IPS-18a (cell line): ENCODE measurements at regions not wholly inside any gene's neighbourhood (a gene's known extent, or its start where the extent isn't known, plus 50 kb on each side); places are given as distances from the start of the nearest gene placed in this dataset.
"Not testable (repeated sequence)": the region's sequence is repeated elsewhere in the genome, so short reads cannot be mapped to it uniquely, and the experiment has no call there.

Source experiments
- H3K27ac ChIP-seq: one replicate; pipeline ENCODE4 v1.5.1; 2013; ENCODE audit warnings: low read length
- H3K27me3 ChIP-seq: one replicate; pipeline ENCODE4 v1.6.1; 2013; ENCODE audit warnings: mild to moderate bottlenecking, low read length; ENCODE audit not compliant: control insufficient read depth, insufficient read depth
- H3K36me3 ChIP-seq: one replicate; pipeline ENCODE4 v1.6.1; 2013; ENCODE audit warnings: low read depth, low read length; ENCODE audit not compliant: control insufficient read depth
- H3K4me1 ChIP-seq: one replicate; pipeline ENCODE4 v1.6.1; 2013; ENCODE audit warnings: low read depth, low read length; ENCODE audit not compliant: control insufficient read depth
- H3K4me3 ChIP-seq: one replicate; pipeline ENCODE4 v1.5.1; 2013; ENCODE audit warnings: low read length
- H3K9ac ChIP-seq: one replicate; pipeline ENCODE4 v1.6.1; 2013; ENCODE audit warnings: mild to moderate bottlenecking, low read length, moderate library complexity
- H3K9me3 ChIP-seq: one replicate; pipeline ENCODE4 v1.6.1; 2013; ENCODE audit warnings: low read depth, low read length; ENCODE audit not compliant: control insufficient read depth

DNA sequence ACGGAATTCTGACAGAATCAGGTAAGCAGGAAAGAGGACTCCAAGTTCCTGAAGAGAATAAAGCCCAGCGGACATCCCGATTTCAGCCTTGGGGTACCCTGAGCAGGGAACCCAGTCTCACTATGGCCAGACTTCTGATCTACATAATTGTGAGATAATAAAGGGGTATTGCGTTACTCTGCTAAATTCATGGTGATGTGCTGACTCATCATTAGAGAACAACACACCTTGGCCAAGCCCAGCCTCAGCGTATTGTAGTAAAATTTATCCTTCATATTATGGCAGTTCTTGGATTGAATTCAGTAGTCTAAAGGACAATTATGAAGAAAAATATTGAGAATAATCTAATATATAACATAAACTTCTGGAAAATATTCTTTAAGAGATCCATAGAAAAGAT is 170.2 kb upstream of the MAD2L1 start:
- H3K4me3 ChIP-seq, result no peak overlapping the region
- no peaks in the 10 kb centered on the region for H3K9me3 ChIP-seq
- H3K27ac ChIP-seq, result no peak overlapping the region
- no peaks in the 10 kb centered on the region for H3K27me3 ChIP-seq
- no peak overlapping the region for H3K9ac ChIP-seq
- no peaks in the 10 kb centered on the region for H3K4me1 ChIP-seq
- no peaks in the 10 kb centered on the region for H3K36me3 ChIP-seq

DNA sequence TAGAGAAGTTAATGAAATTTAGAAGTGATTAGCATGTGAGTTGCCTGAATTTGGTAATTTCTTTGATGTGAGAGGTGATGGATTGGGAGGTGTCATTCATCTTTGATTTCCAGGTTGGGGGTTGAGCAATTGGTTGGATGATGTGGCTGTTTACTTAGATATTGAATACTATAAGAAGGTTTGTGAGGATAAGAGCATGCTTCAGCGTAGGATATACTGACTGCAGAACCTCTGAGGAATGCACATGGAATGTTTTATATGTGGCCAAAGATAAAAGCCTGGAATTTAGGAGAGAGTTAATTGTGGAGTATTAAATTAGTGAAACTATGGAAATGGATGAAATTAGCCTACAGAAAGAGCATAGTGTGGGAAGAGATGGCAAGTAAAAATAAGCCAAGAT is 165.4 kb upstream of the MAD2L1 start:
- Histone ChIP-seq H3K36me3 (no peaks in the 10 kb centered on the region), H3K4me1 (no peaks in the 10 kb centered on the region), H3K4me3 (no peak overlapping the region), H3K9ac (no peak overlapping the region), H3K27ac (no peak overlapping the region), H3K27me3 (no peaks in the 10 kb centered on the region), H3K9me3 (no peaks in the 10 kb centered on the region)

GRCh38 chr4:120228086-120228485 is 161.4 kb upstream of the MAD2L1 start:
- Histone ChIP-seq H3K36me3 (no peaks in the 10 kb centered on the region), H3K4me1 (no peaks in the 10 kb centered on the region), H3K9ac (no peak overlapping the region), H3K27ac (no peak overlapping the region), H3K9me3 (no peaks in the 10 kb centered on the region), H3K27me3 (no peaks in the 10 kb centered on the region), H3K4me3 (no peak overlapping the region)

GRCh38 chr4:120227554-120227953 is 160.9 kb upstream of the MAD2L1 start:
- Histone ChIP-seq H3K4me3 (no peak overlapping the region), H3K27me3 (no peaks in the 10 kb centered on the region), H3K9me3 (no peaks in the 10 kb centered on the region), H3K27ac (no peak overlapping the region), H3K4me1 (no peaks in the 10 kb centered on the region), H3K36me3 (no peaks in the 10 kb centered on the region), H3K9ac (no peak overlapping the region)

GRCh38 chr4:120225527-120225926 is 158.9 kb upstream of the MAD2L1 start:
- H3K27me3 ChIP-seq, result no peaks in the 10 kb centered on the region
- H3K27ac ChIP-seq, result no peak overlapping the region
- H3K4me1 ChIP-seq, result no peaks in the 10 kb centered on the region
- H3K9me3 ChIP-seq, result no peaks in the 10 kb centered on the region
- no peak overlapping the region for H3K9ac ChIP-seq
- no peak overlapping the region for H3K4me3 ChIP-seq
- H3K36me3 ChIP-seq, result no peaks in the 10 kb centered on the region

- Histone ChIP-seq H3K27me3 (no peaks in the 10 kb centered on the region), H3K36me3 (no peaks in the 10 kb centered on the region), H3K9me3 (no peaks in the 10 kb centered on the region), H3K4me1 (no peaks in the 10 kb centered on the region), H3K27ac (no peak overlapping the region), H3K4me3 (no peak overlapping the region), H3K9ac (no peak overlapping the region)
These were observed 152.3 kb upstream of the MAD2L1 start for GRCh38 chr4:120218981-120219380.

DNA sequence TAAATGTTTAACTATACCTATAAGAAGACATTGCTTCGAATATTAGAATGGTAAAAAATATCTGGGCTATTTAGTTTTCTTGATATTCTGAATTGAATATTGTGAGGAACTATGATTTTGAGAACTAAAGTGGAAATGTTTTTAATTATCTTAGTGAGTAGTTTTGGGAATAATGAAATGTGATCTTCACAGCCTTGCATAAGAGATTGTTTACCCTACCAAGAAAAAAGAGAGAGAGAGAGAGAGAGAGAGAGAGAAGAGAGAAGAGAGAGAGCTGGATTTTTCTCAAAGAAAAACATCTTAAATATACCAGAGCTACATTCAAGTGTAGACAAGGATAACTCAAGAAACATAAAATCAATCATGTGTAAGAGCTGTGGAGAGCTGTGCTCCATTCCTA is 148.7 kb upstream of the MAD2L1 start:
- Histone ChIP-seq H3K27me3 (no peaks in the 10 kb centered on the region), H3K4me1 (no peaks in the 10 kb centered on the region), H3K9ac (no peak overlapping the region), H3K36me3 (no peaks in the 10 kb centered on the region), H3K4me3 (no peak overlapping the region), H3K9me3 (no peaks in the 10 kb centered on the region), H3K27ac (no peak overlapping the region)

DNA sequence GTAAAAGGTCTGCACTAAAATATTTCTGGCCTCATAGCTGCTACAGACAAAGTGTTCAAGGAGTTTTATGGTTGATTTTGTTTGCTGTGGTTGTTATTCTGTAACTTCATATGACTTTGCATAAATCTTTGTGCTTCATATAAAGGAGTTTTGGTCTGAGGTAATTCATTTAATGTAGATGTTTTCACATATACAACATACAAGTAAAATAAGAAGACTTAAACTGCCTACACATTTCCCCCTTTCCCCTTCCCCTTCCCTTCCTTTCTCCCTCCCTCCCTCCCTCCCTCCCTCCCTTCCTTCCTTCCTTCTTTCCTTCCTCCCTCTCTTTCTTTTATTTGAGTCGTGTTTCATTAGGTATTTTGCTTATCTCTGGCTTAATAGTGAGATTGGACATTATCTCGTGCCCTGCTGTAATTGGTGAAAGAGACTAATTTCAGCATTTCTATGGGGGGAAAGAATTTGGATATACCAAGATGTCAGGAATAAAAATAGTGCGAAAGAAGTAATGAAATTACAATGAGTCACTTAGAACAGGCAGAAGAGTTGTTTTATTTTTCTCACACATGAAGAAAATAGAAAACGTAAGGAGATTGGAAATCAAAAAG is 144.9 kb upstream of the MAD2L1 start:
- no peaks in the 10 kb centered on the region for H3K36me3 ChIP-seq
- no peaks in the 10 kb centered on the region for H3K4me1 ChIP-seq
- H3K4me3 ChIP-seq, result no peak overlapping the region
- no peaks in the 10 kb centered on the region for H3K27me3 ChIP-seq
- H3K27ac ChIP-seq, result no peak overlapping the region
- no peak overlapping the region for H3K9ac ChIP-seq
- no peaks in the 10 kb centered on the region for H3K9me3 ChIP-seq

DNA sequence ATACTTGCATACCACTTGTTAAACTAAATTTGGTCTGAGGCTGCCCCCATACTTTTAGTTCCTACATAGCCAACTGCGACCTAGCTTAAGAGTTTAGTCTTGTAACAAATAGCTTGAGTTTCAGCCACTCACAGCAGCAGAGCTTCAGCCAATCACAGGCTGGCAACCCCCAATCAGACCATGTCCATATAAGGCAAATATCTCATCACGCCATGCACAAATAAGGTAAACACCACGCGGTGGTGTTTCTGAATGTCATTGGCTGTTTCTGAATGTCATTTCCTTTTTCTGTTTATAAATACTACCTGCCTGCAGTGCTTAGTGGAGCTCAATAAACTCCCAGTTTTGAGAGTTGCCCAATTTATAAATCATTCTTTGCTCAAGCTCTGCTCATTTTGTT is 143.1 kb upstream of the MAD2L1 start:
- Histone ChIP-seq H3K27ac (no peak overlapping the region), H3K36me3 (no peaks in the 10 kb centered on the region), H3K9me3 (no peaks in the 10 kb centered on the region), H3K9ac (no peak overlapping the region), H3K4me1 (no peaks in the 10 kb centered on the region), H3K4me3 (no peak overlapping the region), H3K27me3 (no peaks in the 10 kb centered on the region)

- no peaks in the 10 kb centered on the region for H3K9me3 ChIP-seq
- no peaks in the 10 kb centered on the region for H3K27me3 ChIP-seq
- peaks cover 5% of the 10 kb centered on the region for H3K4me1 ChIP-seq
- no peak overlapping the region for H3K9ac ChIP-seq
- H3K36me3 ChIP-seq, result no peaks in the 10 kb centered on the region
- H3K4me3 ChIP-seq, result no peak overlapping the region
- no peak overlapping the region for H3K27ac ChIP-seq
These were observed 140.4 kb upstream of the MAD2L1 start for GRCh38 chr4:120207021-120207420.

DNA sequence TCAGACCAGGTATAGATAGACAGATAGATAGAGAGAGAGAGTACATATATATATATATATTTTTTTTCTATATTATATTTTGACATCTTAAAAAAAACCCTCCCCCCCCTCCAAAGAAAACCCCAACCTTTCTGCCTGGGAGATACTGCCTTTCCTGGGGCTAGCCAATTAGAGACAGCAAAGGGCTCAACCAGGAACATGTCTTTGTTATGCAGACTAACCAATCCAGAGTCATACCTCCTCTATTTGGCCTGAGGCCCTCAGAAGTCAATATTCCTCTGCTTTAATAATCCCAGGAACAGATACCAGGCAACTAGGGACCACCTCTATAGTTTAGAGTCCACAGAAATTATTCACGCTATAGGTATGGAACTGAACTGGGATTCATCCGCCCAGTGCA is 135.6 kb upstream of the MAD2L1 start:
- Histone ChIP-seq H3K9ac (no peak overlapping the region), H3K27ac (no peak overlapping the region), H3K36me3 (no peaks in the 10 kb centered on the region), H3K4me1 (peaks cover 5% of the 10 kb centered on the region), H3K9me3 (no peaks in the 10 kb centered on the region), H3K4me3 (no peak overlapping the region), H3K27me3 (no peaks in the 10 kb centered on the region)

- H3K4me3 ChIP-seq, H3K27me3 ChIP-seq, H3K9ac ChIP-seq, H3K9me3 ChIP-seq, H3K27ac ChIP-seq, H3K36me3 ChIP-seq, H3K4me1 ChIP-seq: not testable (repeated sequence)
These were observed 134.0 kb upstream of the MAD2L1 start for GRCh38 chr4:120200573-120201110.
